Ovary (tissue), 3 donors: ENCODE measurements at regions not wholly inside any gene's neighbourhood (a gene's known extent, or its start where the extent isn't known, plus 50 kb on each side); places are given as distances from the start of the nearest gene placed in this dataset.

Source experiments
- CTCF ChIP-seq, 3 donors: fragments of 450-650 bp in 2 of 3; fragments of 200-600 bp in 1 of 3; IDR thresholded peaks; one replicate each; pipeline versions ENCODE4 v1.5.1 to v1.8.0; 2016 to 2022; ENCODE audit warnings: antibody characterized with exemption in 3 of 3, mild to moderate bottlenecking in 1 of 3
- EP300 ChIP-seq: sonication (generic); formaldehyde crosslinking; IDR thresholded peaks from one replicate; pipeline ENCODE4 v1.6.1; 2017; ENCODE audit warnings: antibody characterized with exemption
- donor health status: DM: no; HTN: no; CAD: no.

DNA sequence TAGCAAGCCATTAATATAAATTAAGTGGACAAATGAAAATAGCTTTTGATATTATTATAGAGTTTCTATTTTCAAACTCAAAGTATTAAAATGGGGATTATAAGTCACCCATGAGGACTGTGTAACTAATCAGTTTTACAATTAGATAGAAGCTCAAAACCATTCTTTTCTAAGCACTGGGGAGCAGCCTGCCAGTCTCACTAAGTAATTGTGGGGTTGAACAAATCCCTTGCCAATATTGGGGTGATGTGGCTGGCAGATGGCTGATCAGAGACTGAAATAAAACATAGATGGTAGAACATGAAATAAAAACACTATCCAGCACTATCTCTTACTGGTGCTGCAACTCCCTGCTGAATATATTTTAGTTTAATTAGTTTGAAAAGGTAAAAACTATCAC lies 353.2 kb downstream of the FLRT2 start:
- TF ChIP-seq CTCF (IDR thresholded peaks at IDR 0.05): no peak
- no peak for TF ChIP-seq EP300
